Upper lobe of left lung (tissue), 4 donors: ENCODE measurements at regions not wholly inside any gene's neighbourhood (a gene's known extent, or its start where the extent isn't known, plus 50 kb on each side); places are given as distances from the start of the nearest gene placed in this dataset.

ENCODE experiments used
- EP300 ChIP-seq, 4 donors: sonication (generic); formaldehyde crosslinking; IDR thresholded peaks; one replicate each; pipeline ENCODE4 v1.5.1; 2017; ENCODE audit warnings: antibody characterized with exemption in 4 of 4, control low read depth in 2 of 4
- POLR2A ChIP-seq, 4 donors: fragments of 450-650 bp; IDR thresholded peaks; one replicate each; pipeline ENCODE4 v1.5.1; 2016 to 2017; ENCODE audit warnings: antibody characterized with exemption in 4 of 4, mild to moderate bottlenecking in 2 of 4

- TF ChIP-seq POLR2A (IDR thresholded peaks at IDR 0.05) (no peak), EP300 (IDR thresholded peaks at IDR 0.05) (no peak)
Measured at GRCh38 chr2:129619471-129619870, 360.0 kb upstream of the RAB6C start.
